Lower lobe of right lung (tissue), 2 donors: ENCODE measurements at regions not wholly inside any gene's neighbourhood (a gene's known extent, or its start where the extent isn't known, plus 50 kb on each side); places are given as distances from the start of the nearest gene placed in this dataset.

Experiments used
- ATAC-seq, 2 donors: fragments of 200-7000 bp; cut with Tn5 transposase; one replicate each; pipeline ENCODE4 v1.9.1; 2020 to 2022; ENCODE audit warnings: mild to moderate bottlenecking in 2 of 2, moderate library complexity in 2 of 2
- DNase-seq: peaks from one replicate; pipeline ENCODE4 v3.0.0-alpha.2; 2020
- H3K27ac ChIP-seq: fragments of 200-600 bp; one replicate; pipeline ENCODE4 v1.8.0; 2022
- H3K27me3 ChIP-seq: fragments of 200-600 bp; one replicate; pipeline ENCODE4 v1.8.0; 2022; ENCODE audit warnings: low read depth
- H3K36me3 ChIP-seq: fragments of 200-600 bp; one replicate; pipeline ENCODE4 v1.8.0; 2022; ENCODE audit warnings: mild to moderate bottlenecking
- H3K4me1 ChIP-seq: fragments of 200-600 bp; one replicate; pipeline ENCODE4 v1.8.0; 2022
- H3K4me3 ChIP-seq: fragments of 200-600 bp; one replicate; pipeline ENCODE4 v1.8.0; 2022; ENCODE audit warnings: mild to moderate bottlenecking
- H3K9me3 ChIP-seq: fragments of 200-600 bp; one replicate; pipeline ENCODE4 v1.8.0; 2022
- CTCF ChIP-seq: fragments of 200-600 bp; IDR thresholded peaks from one replicate; pipeline ENCODE4 v1.8.0; 2022; ENCODE audit warnings: antibody characterized with exemption, mild to moderate bottlenecking
- intact Hi-C: fragments of 100-400 bp; cut with DNase I; formaldehyde crosslinking; loops from one replicate; pipeline ENCODE4 v1.11.0; 2022
- donor health status: DM: no; HTN: yes; CAD: no; lungs with severe emphysema.

GRCh38 chr2:23298551-23298950 is 86.4 kb upstream of the KLHL29 start:
- Histone ChIP-seq H3K4me1 (peaks cover 4% of the 10 kb centered on the region), H3K36me3 (no peaks in the 10 kb centered on the region), H3K27ac (no peak overlapping the region), H3K27me3 (no peaks in the 10 kb centered on the region), H3K9me3 (no peaks in the 10 kb centered on the region), H3K4me3 (no peak overlapping the region)
- intact Hi-C loops: no loop called here
- ATAC-seq (no peak), DNase-seq (no peak)
- no peak for TF ChIP-seq CTCF

- ATAC-seq: no peak
- Histone ChIP-seq H3K9me3 (no peaks in the 10 kb centered on the region), H3K27me3 (no peaks in the 10 kb centered on the region), H3K27ac (no peak overlapping the region), H3K4me1 (no peaks in the 10 kb centered on the region), H3K4me3 (no peak overlapping the region), H3K36me3 (no peaks in the 10 kb centered on the region)
- intact Hi-C loops: no loop called here
- no peak for DNase-seq
- TF ChIP-seq CTCF: no peak
Measured at GRCh38 chr2:23299476-23300195, 85.3 kb upstream of the KLHL29 start.

GRCh38 chr2:23301136-23301535 is 83.8 kb upstream of the KLHL29 start:
- intact Hi-C loops: no loop called here
- DNase-seq (no peak), ATAC-seq (no peak)
- Histone ChIP-seq H3K9me3 (no peaks in the 10 kb centered on the region), H3K27ac (no peak overlapping the region), H3K4me3 (no peak overlapping the region), H3K4me1 (no peaks in the 10 kb centered on the region), H3K36me3 (no peaks in the 10 kb centered on the region), H3K27me3 (no peaks in the 10 kb centered on the region)
- no peak for TF ChIP-seq CTCF

- intact Hi-C loops: no loop called here
- H3K27ac ChIP-seq: no peak overlapping the region
- no peak for TF ChIP-seq CTCF
- H3K36me3 ChIP-seq: no peaks in the 10 kb centered on the region
- no peaks in the 10 kb centered on the region for H3K9me3 ChIP-seq
- DNase-seq (no peak), ATAC-seq (no peak)
- H3K4me3 ChIP-seq: no peak overlapping the region
- no peaks in the 10 kb centered on the region for H3K27me3 ChIP-seq
- no peaks in the 10 kb centered on the region for H3K4me1 ChIP-seq
Measured at GRCh38 chr2:23302591-23302990, 82.4 kb upstream of the KLHL29 start.

GRCh38 chr2:23306401-23306800 is 78.6 kb upstream of the KLHL29 start:
- no peak for TF ChIP-seq CTCF
- no peak overlapping the region for H3K27ac ChIP-seq
- ATAC-seq (no peak), DNase-seq (no peak)
- no peaks in the 10 kb centered on the region for H3K27me3 ChIP-seq
- H3K4me1 ChIP-seq: no peaks in the 10 kb centered on the region
- H3K9me3 ChIP-seq: no peaks in the 10 kb centered on the region
- H3K36me3 ChIP-seq: no peaks in the 10 kb centered on the region
- H3K4me3 ChIP-seq: no peak overlapping the region
- intact Hi-C loops: no loop called here
